MM.1S (cell line): ENCODE measurements at regions not wholly inside any gene's neighbourhood (a gene's known extent, or its start where the extent isn't known, plus 50 kb on each side); places are given as distances from the start of the nearest gene placed in this dataset.

Experiments
- CTCF ChIP-seq: fragments of 300-600 bp; sonication (generic); IDR thresholded peaks from 2 replicates; pipeline ENCODE4 v1.5.1; 2016; ENCODE audit warnings: antibody characterized with exemption, low read length, mixed read lengths
- EZH2 ChIP-seq: fragments of 300-600 bp; sonication (generic); optimal IDR thresholded peaks from 2 replicates; pipeline ENCODE3; 2017; ENCODE audit warnings: low read depth, mild to moderate bottlenecking, antibody characterized with exemption, low read length, mixed read lengths

GRCh38 chr9:135187365-135187764 is 99.9 kb downstream of the OLFM1 start:
- TF ChIP-seq CTCF (no peak), EZH2 (no peak)
